Astrocyte (in vitro differentiated cells and primary cell): ENCODE measurements at regions not wholly inside any gene's neighbourhood (a gene's known extent, or its start where the extent isn't known, plus 50 kb on each side); places are given as distances from the start of the nearest gene placed in this dataset.

Experiments used
- DNase-seq: peaks from one replicate; pipeline ENCODE4 v3.0.0-alpha.2; 2010; ENCODE audit warnings: low read depth
- FAIRE-seq: peaks from 2 replicates; lab custom pipeline; 2011; peaks lifted over from hg19 to GRCh38; lab: Jason Lieb, UNC
- H2AFZ ChIP-seq: 2 replicates; pipeline ENCODE4 v1.6.0; 2012; ENCODE audit warnings: low read depth, low read length, inconsistent platforms
- H3K27ac ChIP-seq: 2 replicates; pipeline ENCODE4 v1.5.1; 2011; ENCODE audit warnings: low read depth, low read length, inconsistent platforms
- H3K27me3 ChIP-seq: 2 replicates; pipeline ENCODE4 v1.6.0; 2011; ENCODE audit warnings: low read length, inconsistent platforms; ENCODE audit not compliant: insufficient read depth
- H3K36me3 ChIP-seq: 2 replicates; pipeline ENCODE4 v1.5.1; 2011; ENCODE audit warnings: low read length, inconsistent platforms; ENCODE audit not compliant: insufficient read depth
- H3K4me1 ChIP-seq: 2 replicates; pipeline ENCODE4 v1.5.1; 2011; ENCODE audit warnings: low read length, inconsistent platforms; ENCODE audit not compliant: insufficient read depth
- H3K4me2 ChIP-seq: 2 replicates; pipeline ENCODE4 v1.6.0; 2012; ENCODE audit warnings: low read length, inconsistent platforms
- H3K4me3 ChIP-seq: 2 replicates; pipeline ENCODE4 v1.5.1; 2011; ENCODE audit warnings: low read depth, mild to moderate bottlenecking, low read length, inconsistent platforms; ENCODE audit not compliant: insufficient read depth
- H3K79me2 ChIP-seq: 2 replicates; pipeline ENCODE4 v1.6.0; 2012; ENCODE audit warnings: mild to moderate bottlenecking, low read length, inconsistent platforms; ENCODE audit not compliant: insufficient read depth
- H3K9ac ChIP-seq: 2 replicates; pipeline ENCODE4 v1.6.0; 2012; ENCODE audit warnings: mild to moderate bottlenecking, low read length, inconsistent platforms
- H3K9me3 ChIP-seq: 2 replicates; pipeline ENCODE4 v1.5.1; 2012; ENCODE audit warnings: low read depth, mild to moderate bottlenecking, low read length, inconsistent platforms; ENCODE audit not compliant: insufficient read depth
- H4K20me1 ChIP-seq: 2 replicates; pipeline ENCODE4 v1.6.0; 2012; ENCODE audit warnings: low read length, inconsistent platforms; ENCODE audit not compliant: insufficient read depth
- H3K27ac Mint-ChIP-seq: one replicate; pipeline ENCODE4 v1.8.0; 2021; ENCODE audit warnings: mild to moderate bottlenecking, mixed read lengths; ENCODE audit not compliant: unreplicated experiment
- H3K27me3 Mint-ChIP-seq: one replicate; pipeline ENCODE4 v1.8.0; 2021; ENCODE audit warnings: low read depth, mixed read lengths; ENCODE audit not compliant: unreplicated experiment
- H3K36me3 Mint-ChIP-seq: one replicate; pipeline ENCODE4 v1.8.0; 2021; ENCODE audit warnings: low read depth, mixed read lengths; ENCODE audit not compliant: unreplicated experiment
- H3K4me1 Mint-ChIP-seq: one replicate; pipeline ENCODE4 v1.8.0; 2021; ENCODE audit warnings: low read depth, mixed read lengths; ENCODE audit not compliant: unreplicated experiment
- H3K4me3 Mint-ChIP-seq: one replicate; pipeline ENCODE4 v1.8.0; 2021; ENCODE audit warnings: mild to moderate bottlenecking, moderate library complexity, mixed read lengths; ENCODE audit not compliant: unreplicated experiment
- H3K9me3 Mint-ChIP-seq: one replicate; pipeline ENCODE4 v1.8.0; 2021; ENCODE audit warnings: mild to moderate bottlenecking, mixed read lengths; ENCODE audit not compliant: unreplicated experiment
- EZH2 ChIP-seq: IDR thresholded peaks from 2 replicates; pipeline ENCODE4 v1.6.1; 2012; ENCODE audit warnings: mild to moderate bottlenecking, low read length, inconsistent platforms; ENCODE audit not compliant: insufficient read depth
- TF ChIP-seq, protein P1 (sequence below): IDR thresholded peaks from 2 replicates; pipeline ENCODE4 v1.5.1; 2011; ENCODE audit warnings: low read depth, mild to moderate bottlenecking, inconsistent platforms, low read length, moderate library complexity; ENCODE audit not compliant: insufficient read depth

DNA sequence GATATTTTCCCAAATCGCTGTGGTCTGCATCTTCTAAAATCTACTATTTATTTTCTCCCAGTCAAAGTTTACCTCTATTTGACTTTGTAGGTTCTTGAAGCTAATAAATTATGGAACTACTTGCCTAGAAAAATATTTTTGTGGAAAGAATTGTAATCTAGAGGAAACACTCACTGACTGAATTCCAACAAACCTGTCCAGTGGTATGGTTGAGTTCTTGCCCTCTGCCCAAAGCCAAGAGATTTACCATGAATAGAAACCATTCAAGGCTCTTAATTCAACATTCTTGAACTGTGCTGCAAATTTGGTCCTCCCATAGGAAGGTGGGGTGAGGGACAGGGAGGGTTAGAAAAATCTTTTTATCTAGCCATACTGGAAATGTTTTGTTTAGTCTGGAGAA is 233.9 kb upstream of the MAP3K1 start:
- FAIRE-seq (no peak), DNase-seq (no peak)
- Histone ChIP-seq H3K4me3 (no peak overlapping the region), H3K79me2 (no peaks in the 10 kb centered on the region), H3K9me3 (no peaks in the 10 kb centered on the region), H3K4me1 (no peaks in the 10 kb centered on the region), H3K9ac (no peak overlapping the region), H2AFZ (no peak overlapping the region), H4K20me1 (no peaks in the 10 kb centered on the region), H3K4me2 (no peak overlapping the region), H3K36me3 (no peaks in the 10 kb centered on the region), H3K27me3 (peaks cover 4% of the 10 kb centered on the region), H3K27ac (no peak overlapping the region)
- peaks cover 7% of the 10 kb centered on the region for H3K9me3 Mint-ChIP-seq
- H3K4me1 Mint-ChIP-seq = no peaks in the 10 kb centered on the region
- no peak overlapping the region for H3K4me3 Mint-ChIP-seq
- TF ChIP-seq EZH2 = no peak
- TF ChIP-seq, protein P1, sequence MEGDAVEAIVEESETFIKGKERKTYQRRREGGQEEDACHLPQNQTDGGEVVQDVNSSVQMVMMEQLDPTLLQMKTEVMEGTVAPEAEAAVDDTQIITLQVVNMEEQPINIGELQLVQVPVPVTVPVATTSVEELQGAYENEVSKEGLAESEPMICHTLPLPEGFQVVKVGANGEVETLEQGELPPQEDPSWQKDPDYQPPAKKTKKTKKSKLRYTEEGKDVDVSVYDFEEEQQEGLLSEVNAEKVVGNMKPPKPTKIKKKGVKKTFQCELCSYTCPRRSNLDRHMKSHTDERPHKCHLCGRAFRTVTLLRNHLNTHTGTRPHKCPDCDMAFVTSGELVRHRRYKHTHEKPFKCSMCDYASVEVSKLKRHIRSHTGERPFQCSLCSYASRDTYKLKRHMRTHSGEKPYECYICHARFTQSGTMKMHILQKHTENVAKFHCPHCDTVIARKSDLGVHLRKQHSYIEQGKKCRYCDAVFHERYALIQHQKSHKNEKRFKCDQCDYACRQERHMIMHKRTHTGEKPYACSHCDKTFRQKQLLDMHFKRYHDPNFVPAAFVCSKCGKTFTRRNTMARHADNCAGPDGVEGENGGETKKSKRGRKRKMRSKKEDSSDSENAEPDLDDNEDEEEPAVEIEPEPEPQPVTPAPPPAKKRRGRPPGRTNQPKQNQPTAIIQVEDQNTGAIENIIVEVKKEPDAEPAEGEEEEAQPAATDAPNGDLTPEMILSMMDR = no peak
- H3K27ac Mint-ChIP-seq = no peak overlapping the region
- H3K36me3 Mint-ChIP-seq = no peaks in the 10 kb centered on the region
- peaks cover 27% of the 10 kb centered on the region for H3K27me3 Mint-ChIP-seq

DNA sequence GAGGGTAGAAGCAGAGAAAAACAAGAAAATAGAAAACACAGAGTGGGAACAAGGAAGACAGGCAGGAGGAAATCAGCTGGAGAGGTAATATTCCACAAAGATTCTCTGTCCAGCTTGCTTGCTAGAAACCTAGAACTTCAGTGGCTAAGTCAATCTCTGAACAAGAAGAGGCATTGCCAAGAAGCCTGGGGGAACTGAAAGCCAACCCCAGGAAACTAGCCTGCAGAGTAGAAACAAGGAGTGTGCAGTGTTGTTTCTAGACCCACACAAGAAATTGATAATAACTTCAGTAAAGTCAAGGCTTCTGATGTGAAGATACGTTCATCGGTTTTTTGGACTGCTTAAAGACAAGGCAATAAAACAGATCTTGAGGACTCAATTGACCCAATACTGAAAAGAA is 234.5 kb upstream of the MAP3K1 start:
- Histone ChIP-seq H3K27me3 (no peaks in the 10 kb centered on the region), H3K4me1 (no peaks in the 10 kb centered on the region), H3K4me2 (no peak overlapping the region), H4K20me1 (no peaks in the 10 kb centered on the region), H3K9ac (no peak overlapping the region), H3K27ac (no peak overlapping the region), H2AFZ (no peak overlapping the region), H3K36me3 (no peaks in the 10 kb centered on the region), H3K9me3 (no peaks in the 10 kb centered on the region), H3K4me3 (no peak overlapping the region), H3K79me2 (no peaks in the 10 kb centered on the region)
- Mint-ChIP-seq H3K4me1 (no peaks in the 10 kb centered on the region), H3K27ac (no peak overlapping the region), H3K9me3 (peaks cover 7% of the 10 kb centered on the region), H3K27me3 (peaks cover 24% of the 10 kb centered on the region), H3K4me3 (no peak overlapping the region), H3K36me3 (no peaks in the 10 kb centered on the region)
- FAIRE-seq (no peak), DNase-seq (no peak)
- TF ChIP-seq, protein P1 = no peak
- no peak for TF ChIP-seq EZH2

DNA sequence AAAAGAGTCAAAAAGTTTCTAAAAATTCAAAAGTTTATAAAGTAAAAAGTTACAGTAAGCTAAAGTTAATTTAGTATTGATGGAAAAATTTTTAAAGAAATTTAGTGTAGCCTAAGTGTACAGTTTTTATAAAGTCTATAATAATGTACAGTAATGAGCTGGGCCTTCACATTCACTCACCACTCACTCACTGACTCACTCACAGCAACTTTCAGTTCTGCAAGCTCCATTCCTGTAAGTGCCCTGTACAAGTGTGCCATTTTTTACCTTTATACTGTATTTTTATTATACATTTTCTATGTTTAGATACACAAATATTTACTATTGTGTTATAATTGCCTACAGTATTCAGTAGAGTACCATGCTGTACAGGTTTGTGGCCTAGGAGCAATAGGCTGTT is 239.5 kb upstream of the MAP3K1 start:
- H3K9ac ChIP-seq = no peak overlapping the region
- no peak overlapping the region for H3K4me3 ChIP-seq
- Mint-ChIP-seq H3K36me3 (no peaks in the 10 kb centered on the region), H3K9me3 (peaks cover 3% of the 10 kb centered on the region), H3K27me3 (peaks cover 12% of the 10 kb centered on the region), H3K4me3 (no peak overlapping the region), H3K27ac (no peak overlapping the region), H3K4me1 (no peaks in the 10 kb centered on the region)
- H3K27ac ChIP-seq = no peak overlapping the region
- H3K4me2 ChIP-seq = no peak overlapping the region
- TF ChIP-seq, protein P1 = no peak
- no peak for TF ChIP-seq EZH2
- H4K20me1 ChIP-seq = no peaks in the 10 kb centered on the region
- no peak for DNase-seq
- no peak overlapping the region for H2AFZ ChIP-seq
- FAIRE-seq = no peak
- no peaks in the 10 kb centered on the region for H3K36me3 ChIP-seq
- no peaks in the 10 kb centered on the region for H3K79me2 ChIP-seq
- H3K4me1 ChIP-seq = no peaks in the 10 kb centered on the region
- H3K9me3 ChIP-seq = no peaks in the 10 kb centered on the region
- H3K27me3 ChIP-seq = no peaks in the 10 kb centered on the region
